GM21390 (cell line): ENCODE measurements at regions not wholly inside any gene's neighbourhood (a gene's known extent, or its start where the extent isn't known, plus 50 kb on each side); places are given as distances from the start of the nearest gene placed in this dataset.
"Not testable (repeated sequence)": the region's sequence is repeated elsewhere in the genome, so short reads cannot be mapped to it uniquely, and the experiment has no call there.

Experiments
- ATAC-seq: cut with Tn5 transposase; IDR thresholded peaks from one replicate; pipeline ENCODE4 v1.9.1; 2021; ENCODE audit not compliant: unreplicated experiment

- no peak for ATAC-seq
Observed at GRCh38 chr2:228956701-228957474, 314.2 kb downstream of the PID1 start.

- ATAC-seq: no peak
Observed at GRCh38 chr2:228949831-228950230, 321.3 kb downstream of the PID1 start.

GRCh38 chr2:228945710-228946109 is 325.4 kb downstream of the PID1 start:
- no peak for ATAC-seq

GRCh38 chr2:228942856-228943255 is 328.2 kb downstream of the PID1 start:
- ATAC-seq: no peak

GRCh38 chr2:228938629-228939028 is 332.5 kb downstream of the PID1 start:
- no peak for ATAC-seq

GRCh38 chr2:228927028-228928010 is 343.8 kb downstream of the PID1 start:
- ATAC-seq: no peak

- no peak for ATAC-seq
Observed at GRCh38 chr2:228919808-228920207, 351.3 kb downstream of the PID1 start.

GRCh38 chr2:228917220-228917619 is 353.9 kb downstream of the PID1 start:
- ATAC-seq: no peak

GRCh38 chr2:228916416-228917090 is 354.5 kb downstream of the PID1 start:
- ATAC-seq: no peak

- ATAC-seq: no peak
Observed at GRCh38 chr2:228913176-228913575, 357.9 kb downstream of the PID1 start.

- ATAC-seq: not testable (repeated sequence)
Observed at GRCh38 chr2:228910872-228911271, 360.2 kb downstream of the PID1 start.

- no peak for ATAC-seq
Observed at GRCh38 chr2:228902176-228902575, 368.9 kb downstream of the PID1 start.

- no peak for ATAC-seq
Observed at GRCh38 chr2:228901531-228901930, 369.6 kb downstream of the PID1 start.

GRCh38 chr2:228878138-228878537 is 392.9 kb downstream of the PID1 start:
- ATAC-seq: no peak

GRCh38 chr2:228876276-228876675 is 394.8 kb downstream of the PID1 start:
- ATAC-seq: no peak

GRCh38 chr2:228875152-228875900 is 395.8 kb downstream of the PID1 start:
- no peak for ATAC-seq

- ATAC-seq: no peak
Observed at GRCh38 chr2:228871012-228871411, 400.1 kb downstream of the PID1 start.

GRCh38 chr2:228869636-228870264 is 401.3 kb downstream of the PID1 start:
- ATAC-seq: no peak

- no peak for ATAC-seq
Observed at GRCh38 chr2:228867406-228867805, 403.7 kb downstream of the PID1 start.

GRCh38 chr2:228866781-228867180 is 404.3 kb downstream of the PID1 start:
- ATAC-seq: no peak
